Colonic mucosa (tissue), 4 donors: ENCODE measurements at regions not wholly inside any gene's neighbourhood (a gene's known extent, or its start where the extent isn't known, plus 50 kb on each side); places are given as distances from the start of the nearest gene placed in this dataset.
A peak's percentile ranks its signal among the peaks of the same experiment; 100 is the strongest.

Experiments
- DNase-seq: peaks from one replicate; pipeline ENCODE4 v3.0.0-alpha.2; 2020
- H3K27ac ChIP-seq: fragments of 200-600 bp; one replicate; pipeline ENCODE4 v1.8.0; 2021
- H3K27me3 ChIP-seq: fragments of 200-600 bp; one replicate; pipeline ENCODE4 v1.8.0; 2021
- H3K36me3 ChIP-seq: fragments of 200-600 bp; one replicate; pipeline ENCODE4 v1.8.0; 2021
- H3K4me1 ChIP-seq: fragments of 200-600 bp; one replicate; pipeline ENCODE4 v1.8.0; 2021; ENCODE audit warnings: mild to moderate bottlenecking
- H3K4me3 ChIP-seq: fragments of 200-600 bp; one replicate; pipeline ENCODE4 v1.8.0; 2021
- H3K9ac ChIP-seq, 2 donors: one replicate each; pipeline ENCODE4 v1.7.0; 2013; ENCODE audit warnings: control low read depth in 2 of 2, low read depth in 2 of 2, low read length in 2 of 2
- H3K9me3 ChIP-seq: fragments of 200-600 bp; one replicate; pipeline ENCODE4 v1.8.0; 2021
- intact Hi-C: fragments of 100-400 bp; cut with DNase I; formaldehyde crosslinking; loops from one replicate; pipeline ENCODE4 v1.14.1; 2022
- TF ChIP-seq, protein P1 (sequence below): fragments of 200-600 bp; IDR thresholded peaks from one replicate; pipeline ENCODE4 v1.8.0; 2022; ENCODE audit warnings: antibody characterized with exemption, mild to moderate bottlenecking
- donor health status: healthy.
- donor health status: DM: no; HTN: no; CAD: no.
- donor health status: DM: no; HTN: no; CAD: no.

DNA sequence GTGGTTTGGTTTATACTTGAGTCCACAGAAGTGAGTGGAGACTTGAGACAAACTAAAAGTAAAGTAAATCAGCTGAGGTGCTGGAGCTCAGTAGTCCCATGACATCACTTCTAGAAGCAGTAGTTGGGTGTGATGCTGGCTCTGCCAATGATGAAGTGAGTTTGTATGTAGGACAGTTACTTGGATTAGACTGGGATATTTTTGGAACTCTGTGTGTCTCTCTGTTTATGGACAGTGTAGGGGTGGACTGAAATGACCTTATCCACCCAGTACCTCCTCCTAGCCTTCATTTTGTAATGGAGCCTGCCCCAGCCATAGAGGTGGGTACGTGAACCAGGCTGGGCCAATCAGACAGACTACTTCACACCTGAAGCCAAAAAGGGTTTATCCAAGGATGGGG, 52.2 kb downstream of the POLR1D start:
- H3K9ac ChIP-seq: no peak overlapping the region
- intact Hi-C loops: no loop called here
- no peaks in the 10 kb centered on the region for H3K4me1 ChIP-seq
- no peak overlapping the region for H3K27ac ChIP-seq
- H3K4me3 ChIP-seq: no peak overlapping the region
- H3K9me3 ChIP-seq: no peaks in the 10 kb centered on the region
- TF ChIP-seq, protein P1, sequence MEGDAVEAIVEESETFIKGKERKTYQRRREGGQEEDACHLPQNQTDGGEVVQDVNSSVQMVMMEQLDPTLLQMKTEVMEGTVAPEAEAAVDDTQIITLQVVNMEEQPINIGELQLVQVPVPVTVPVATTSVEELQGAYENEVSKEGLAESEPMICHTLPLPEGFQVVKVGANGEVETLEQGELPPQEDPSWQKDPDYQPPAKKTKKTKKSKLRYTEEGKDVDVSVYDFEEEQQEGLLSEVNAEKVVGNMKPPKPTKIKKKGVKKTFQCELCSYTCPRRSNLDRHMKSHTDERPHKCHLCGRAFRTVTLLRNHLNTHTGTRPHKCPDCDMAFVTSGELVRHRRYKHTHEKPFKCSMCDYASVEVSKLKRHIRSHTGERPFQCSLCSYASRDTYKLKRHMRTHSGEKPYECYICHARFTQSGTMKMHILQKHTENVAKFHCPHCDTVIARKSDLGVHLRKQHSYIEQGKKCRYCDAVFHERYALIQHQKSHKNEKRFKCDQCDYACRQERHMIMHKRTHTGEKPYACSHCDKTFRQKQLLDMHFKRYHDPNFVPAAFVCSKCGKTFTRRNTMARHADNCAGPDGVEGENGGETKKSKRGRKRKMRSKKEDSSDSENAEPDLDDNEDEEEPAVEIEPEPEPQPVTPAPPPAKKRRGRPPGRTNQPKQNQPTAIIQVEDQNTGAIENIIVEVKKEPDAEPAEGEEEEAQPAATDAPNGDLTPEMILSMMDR: no peak
- H3K27me3 ChIP-seq: no peaks in the 10 kb centered on the region
- no peaks in the 10 kb centered on the region for H3K36me3 ChIP-seq
- no peak for DNase-seq

DNA sequence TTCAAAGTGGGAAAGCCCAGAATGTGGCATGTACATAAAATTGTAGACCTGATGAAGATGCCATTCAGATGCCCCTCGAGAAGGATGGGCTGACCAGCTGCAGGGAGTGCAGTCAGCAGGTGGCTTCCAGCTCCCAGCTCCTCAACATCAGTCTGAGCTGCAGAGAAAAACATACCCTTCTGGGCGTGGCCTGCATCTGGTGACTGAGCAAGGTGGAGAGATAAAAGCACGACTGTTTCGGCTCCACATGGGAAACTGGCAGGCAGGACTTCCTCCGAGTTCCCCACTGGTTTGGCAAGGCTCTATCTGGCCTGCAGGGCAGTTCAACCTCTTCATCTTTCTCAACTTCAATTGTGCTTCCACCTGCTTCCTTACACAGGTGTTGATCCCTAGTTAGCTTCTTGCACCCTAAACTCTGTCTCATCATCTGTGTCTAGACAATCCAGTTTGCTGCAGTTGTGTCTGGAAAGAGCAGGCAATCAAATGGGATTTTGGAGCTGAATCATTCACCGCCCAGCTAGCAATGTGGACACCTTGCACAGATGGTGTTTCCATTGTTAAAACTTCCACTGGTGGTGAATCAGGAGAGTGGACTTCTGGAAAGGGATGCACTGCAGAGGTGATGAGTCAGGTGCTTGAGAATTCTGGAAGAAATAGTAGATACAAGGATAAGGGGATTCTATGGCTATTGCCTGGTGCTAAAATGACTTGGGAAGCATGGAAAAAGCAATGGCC, 56.8 kb downstream of the POLR1D start:
- Histone ChIP-seq H3K27me3 (no peaks in the 10 kb centered on the region), H3K36me3 (no peaks in the 10 kb centered on the region), H3K4me1 (no peaks in the 10 kb centered on the region), H3K9ac (no peak overlapping the region), H3K27ac (no peak overlapping the region), H3K4me3 (no peak overlapping the region), H3K9me3 (no peaks in the 10 kb centered on the region)
- intact Hi-C loops: no loop called here
- TF ChIP-seq, protein P1: no peak
- peak; percentile 22 for DNase-seq

DNA sequence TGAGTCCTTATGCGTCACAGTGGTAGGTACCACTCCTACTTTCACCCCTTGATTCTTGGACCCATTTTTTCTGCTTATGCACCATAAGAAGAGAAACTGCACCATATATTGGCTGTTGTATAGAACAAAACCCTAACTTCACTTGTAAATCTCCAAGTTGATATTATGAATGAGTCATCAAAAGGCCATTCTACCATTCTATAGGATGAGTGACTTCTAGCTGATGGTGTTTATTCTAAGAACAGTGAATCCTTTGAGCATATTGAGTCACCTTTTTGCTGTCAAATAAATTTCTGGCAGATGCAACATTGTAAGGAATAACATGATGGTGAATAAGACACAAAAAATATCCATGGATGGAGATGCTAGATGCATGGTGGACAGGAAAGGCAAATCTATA, 57.7 kb downstream of the POLR1D start:
- Histone ChIP-seq H3K27ac (no peak overlapping the region), H3K36me3 (no peaks in the 10 kb centered on the region), H3K4me1 (no peaks in the 10 kb centered on the region), H3K27me3 (no peaks in the 10 kb centered on the region), H3K9ac (no peak overlapping the region), H3K4me3 (no peak overlapping the region), H3K9me3 (no peaks in the 10 kb centered on the region)
- intact Hi-C loops: no loop called here
- TF ChIP-seq, protein P1: no peak
- DNase-seq: no peak

DNA sequence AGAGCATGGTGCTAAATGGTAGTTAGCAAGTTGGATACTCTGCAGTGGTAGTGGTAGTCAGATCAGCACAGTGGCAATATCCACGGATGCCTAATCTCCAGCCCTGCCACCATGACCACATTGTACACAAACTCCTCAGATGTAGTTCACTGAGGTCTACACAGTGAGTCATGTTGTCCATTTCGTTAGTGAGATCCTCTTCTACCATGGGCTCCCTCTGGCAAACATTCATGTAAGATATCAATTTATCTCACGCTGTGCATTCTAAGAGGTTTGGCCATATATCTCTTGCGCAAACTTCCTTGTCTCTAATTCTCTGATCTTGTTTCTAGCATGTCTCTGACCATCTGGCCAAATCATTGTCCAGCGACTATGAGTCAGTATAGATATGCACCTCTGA, 58.2 kb downstream of the POLR1D start:
- no peak for DNase-seq
- Histone ChIP-seq H3K9ac (no peak overlapping the region), H3K9me3 (no peaks in the 10 kb centered on the region), H3K27ac (no peak overlapping the region), H3K4me3 (no peak overlapping the region), H3K27me3 (no peaks in the 10 kb centered on the region), H3K36me3 (no peaks in the 10 kb centered on the region), H3K4me1 (no peaks in the 10 kb centered on the region)
- TF ChIP-seq, protein P1: no peak
- intact Hi-C loops: no loop called here

DNA sequence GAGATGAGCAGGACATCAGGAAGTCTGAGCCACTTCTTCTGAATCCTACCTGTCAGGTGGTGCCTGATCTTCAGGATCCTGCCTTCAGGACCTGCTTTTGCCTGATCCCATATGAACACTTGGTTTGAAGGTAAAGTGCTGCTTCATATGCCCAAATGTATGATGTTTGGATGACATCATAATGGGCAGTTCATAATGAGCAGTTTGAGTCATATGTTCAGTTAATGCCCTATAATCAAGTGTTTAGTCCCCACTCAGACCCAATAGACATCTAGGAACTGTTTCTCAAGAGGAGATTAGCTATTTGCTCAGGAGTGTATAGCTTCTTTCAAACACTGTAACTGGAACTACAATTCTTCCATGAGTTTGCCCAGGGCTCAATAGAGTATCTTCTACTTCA, 58.8 kb downstream of the POLR1D start:
- Histone ChIP-seq H3K4me1 (no peaks in the 10 kb centered on the region), H3K27me3 (no peaks in the 10 kb centered on the region), H3K9me3 (no peaks in the 10 kb centered on the region), H3K9ac (no peak overlapping the region), H3K36me3 (no peaks in the 10 kb centered on the region), H3K4me3 (no peak overlapping the region), H3K27ac (no peak overlapping the region)
- intact Hi-C loops: no loop called here
- TF ChIP-seq, protein P1: no peak
- DNase-seq: no peak
